PFSK-1 (cell line): ENCODE measurements at regions not wholly inside any gene's neighbourhood (a gene's known extent, or its start where the extent isn't known, plus 50 kb on each side); places are given as distances from the start of the nearest gene placed in this dataset.

Experiments
- POLR2AphosphoS5 ChIP-seq: IDR thresholded peaks from 2 replicates; pipeline ENCODE4 v1.6.1; 2012; ENCODE audit warnings: low read depth, mild to moderate bottlenecking, control low read depth, low read length, moderate library complexity
- TAF1 ChIP-seq: IDR thresholded peaks from 2 replicates; pipeline ENCODE4 v1.6.1; 2012; ENCODE audit warnings: low read length, control low read depth, borderline replicate concordance; ENCODE audit not compliant: insufficient read depth
- TF ChIP-seq, protein P1 (sequence below), 2 experiments: IDR thresholded peaks; 2 replicates each; pipeline versions ENCODE4 v1.6.1 to v1.8.0; 2011 to 2012; ENCODE audit warnings: low read depth in 2 of 2, low read length in 2 of 2, control low read depth in 1 of 2, inconsistent platforms in 1 of 2, mild to moderate bottlenecking in 1 of 2, moderate library complexity in 1 of 2; ENCODE audit not compliant: insufficient read depth in 1 of 2

DNA sequence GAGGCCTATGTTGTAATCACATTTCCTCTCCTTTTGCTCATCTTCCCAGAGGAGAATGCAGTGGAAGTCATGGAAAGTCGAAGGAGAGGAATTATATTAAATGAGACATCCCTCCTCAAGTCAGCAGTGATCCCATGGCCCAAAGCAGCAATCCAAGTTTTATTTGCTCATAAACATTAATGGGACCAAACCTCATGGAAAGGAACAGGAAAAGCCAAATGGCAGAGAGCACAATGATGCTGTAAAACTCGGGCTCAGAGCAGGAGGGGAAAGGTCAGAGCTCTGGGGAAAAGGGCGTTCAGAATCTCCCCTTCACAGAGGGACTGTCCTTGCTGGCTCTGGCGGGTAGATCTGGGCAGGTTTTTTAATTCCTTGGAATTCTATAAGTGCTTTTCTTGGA is 175.8 kb downstream of the C5orf15 start:
- TF ChIP-seq, protein P1, sequence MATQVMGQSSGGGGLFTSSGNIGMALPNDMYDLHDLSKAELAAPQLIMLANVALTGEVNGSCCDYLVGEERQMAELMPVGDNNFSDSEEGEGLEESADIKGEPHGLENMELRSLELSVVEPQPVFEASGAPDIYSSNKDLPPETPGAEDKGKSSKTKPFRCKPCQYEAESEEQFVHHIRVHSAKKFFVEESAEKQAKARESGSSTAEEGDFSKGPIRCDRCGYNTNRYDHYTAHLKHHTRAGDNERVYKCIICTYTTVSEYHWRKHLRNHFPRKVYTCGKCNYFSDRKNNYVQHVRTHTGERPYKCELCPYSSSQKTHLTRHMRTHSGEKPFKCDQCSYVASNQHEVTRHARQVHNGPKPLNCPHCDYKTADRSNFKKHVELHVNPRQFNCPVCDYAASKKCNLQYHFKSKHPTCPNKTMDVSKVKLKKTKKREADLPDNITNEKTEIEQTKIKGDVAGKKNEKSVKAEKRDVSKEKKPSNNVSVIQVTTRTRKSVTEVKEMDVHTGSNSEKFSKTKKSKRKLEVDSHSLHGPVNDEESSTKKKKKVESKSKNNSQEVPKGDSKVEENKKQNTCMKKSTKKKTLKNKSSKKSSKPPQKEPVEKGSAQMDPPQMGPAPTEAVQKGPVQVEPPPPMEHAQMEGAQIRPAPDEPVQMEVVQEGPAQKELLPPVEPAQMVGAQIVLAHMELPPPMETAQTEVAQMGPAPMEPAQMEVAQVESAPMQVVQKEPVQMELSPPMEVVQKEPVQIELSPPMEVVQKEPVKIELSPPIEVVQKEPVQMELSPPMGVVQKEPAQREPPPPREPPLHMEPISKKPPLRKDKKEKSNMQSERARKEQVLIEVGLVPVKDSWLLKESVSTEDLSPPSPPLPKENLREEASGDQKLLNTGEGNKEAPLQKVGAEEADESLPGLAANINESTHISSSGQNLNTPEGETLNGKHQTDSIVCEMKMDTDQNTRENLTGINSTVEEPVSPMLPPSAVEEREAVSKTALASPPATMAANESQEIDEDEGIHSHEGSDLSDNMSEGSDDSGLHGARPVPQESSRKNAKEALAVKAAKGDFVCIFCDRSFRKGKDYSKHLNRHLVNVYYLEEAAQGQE (IDR thresholded peaks at IDR 0.05; ENCODE audit: insufficient read depth in 1 of 2, low read depth in 2 of 2, low read length in 2 of 2), result no peak
- TF ChIP-seq TAF1 (no peak), POLR2AphosphoS5 (no peak)
